AG04449 (cell line): ENCODE measurements at regions not wholly inside any gene's neighbourhood (a gene's known extent, or its start where the extent isn't known, plus 50 kb on each side); places are given as distances from the start of the nearest gene placed in this dataset.
"Not testable (repeated sequence)": the region's sequence is repeated elsewhere in the genome, so short reads cannot be mapped to it uniquely, and the experiment has no call there.

ENCODE experiments used
- CTCF ChIA-PET: fragments of 350-600 bp; formaldehyde crosslinking; extraction: SDS; loops from one replicate; lab custom pipeline; 2021; ENCODE audit warnings: antibody characterized with exemption; lab: Yijun Ruan, JAX
- POLR2A ChIA-PET: fragments of 400-600, 350-600 bp; formaldehyde crosslinking; extraction: SDS; loops from one replicate; lab custom pipeline; 2020; ENCODE audit warnings: antibody characterized with exemption, inconsistent platforms; lab: Yijun Ruan, JAX
- DNase-seq: peaks from one replicate; pipeline ENCODE4 v3.0.0-alpha.2; 2010; ENCODE audit warnings: low read depth, low spot score
- H3K4me3 ChIP-seq: 2 replicates; pipeline ENCODE4 v1.5.1; 2011; ENCODE audit warnings: low read depth, mild to moderate bottlenecking, control low read depth, low read length

DNA sequence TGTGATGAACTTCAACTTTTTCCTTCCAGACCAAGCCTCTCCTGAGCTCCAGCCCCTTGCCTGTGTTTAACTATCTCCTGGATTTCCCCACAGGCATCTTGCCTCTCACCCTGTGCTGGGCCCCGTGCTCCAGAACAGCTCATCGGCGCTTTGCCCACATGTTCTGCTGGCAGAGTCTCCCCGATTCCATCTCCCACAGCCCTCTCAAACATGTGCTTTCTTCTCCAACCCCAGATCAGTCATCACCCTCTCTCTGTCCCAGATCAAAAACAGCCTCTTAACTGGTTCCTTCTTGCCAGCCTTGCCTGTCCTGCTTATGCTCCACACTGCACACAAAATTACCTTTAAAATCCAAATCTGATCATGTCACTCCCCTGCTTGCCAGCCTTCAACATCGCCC lies 1959.3 kb downstream of the FOXD4L5 start:
- not testable (repeated sequence) for DNase-seq

DNA sequence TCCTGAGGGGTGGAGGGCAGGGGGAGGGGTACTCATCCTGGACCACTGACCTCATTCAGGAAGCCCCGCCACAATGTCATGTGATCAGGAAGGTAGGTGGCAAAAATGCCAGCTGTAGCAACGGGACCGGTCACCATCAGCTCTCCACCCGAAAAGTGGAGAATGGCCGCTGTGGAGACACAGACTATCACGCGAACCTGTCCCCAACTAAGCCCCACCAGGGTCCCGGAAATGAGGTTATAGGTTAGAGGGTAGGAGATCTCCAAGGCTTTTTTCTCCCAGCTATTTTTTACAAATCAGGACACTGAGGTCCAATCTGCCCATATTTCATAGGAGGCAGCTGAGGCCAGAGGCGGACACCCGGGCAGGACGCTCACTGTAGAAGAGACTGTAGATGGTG lies 1966.9 kb downstream of the FOXD4L5 start:
- CTCF ChIA-PET, POLR2A ChIA-PET, DNase-seq, H3K4me3 ChIP-seq: not testable (repeated sequence)

More for the DNA sequence above, 1959.3 kb downstream of the FOXD4L5 start:
- H3K4me3 ChIP-seq, POLR2A ChIA-PET, CTCF ChIA-PET: not testable (repeated sequence)

DNA sequence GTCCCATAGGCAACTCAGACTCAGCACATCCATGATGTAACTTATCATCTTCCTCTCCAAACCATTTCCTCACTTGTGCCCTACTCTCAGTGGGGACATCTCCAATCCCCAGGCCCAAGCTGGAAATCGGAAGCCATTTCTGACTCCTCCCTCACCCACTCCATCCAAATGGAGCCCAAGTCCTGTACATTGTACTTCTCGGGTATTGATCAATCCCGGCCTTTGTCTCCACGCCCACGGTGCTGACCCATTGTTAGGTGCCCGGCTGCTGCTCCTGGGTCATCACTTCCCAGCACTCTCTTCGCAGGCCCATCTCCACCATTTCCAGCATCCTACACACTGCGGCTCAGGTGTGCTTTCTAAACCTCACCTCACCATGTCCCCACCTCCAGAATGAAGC lies 1969.6 kb downstream of the FOXD4L5 start:
- H3K4me3 ChIP-seq, CTCF ChIA-PET, DNase-seq, POLR2A ChIA-PET: not testable (repeated sequence)

DNA sequence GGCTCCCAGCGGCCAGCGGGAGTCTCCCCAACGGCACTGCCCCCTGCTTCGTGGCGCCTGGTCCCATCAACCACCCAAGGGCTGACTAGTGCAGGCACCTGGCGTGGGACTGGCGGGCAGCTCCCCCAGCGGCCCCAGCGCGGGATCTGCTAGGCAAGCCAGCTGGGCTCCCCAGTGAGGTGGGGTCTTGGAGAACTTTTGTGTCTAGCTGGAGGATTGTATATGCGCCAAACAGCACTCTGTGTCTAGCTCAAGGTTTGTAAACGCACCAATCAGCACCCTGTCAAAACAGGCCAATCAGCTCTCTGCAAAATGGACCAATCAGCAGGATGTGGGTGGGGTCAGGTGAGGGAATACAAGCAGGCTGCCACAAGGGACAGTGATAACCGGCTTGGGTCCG lies 1988.2 kb downstream of the FOXD4L5 start:
- DNase-seq, H3K4me3 ChIP-seq, POLR2A ChIA-PET, CTCF ChIA-PET: not testable (repeated sequence)

DNA sequence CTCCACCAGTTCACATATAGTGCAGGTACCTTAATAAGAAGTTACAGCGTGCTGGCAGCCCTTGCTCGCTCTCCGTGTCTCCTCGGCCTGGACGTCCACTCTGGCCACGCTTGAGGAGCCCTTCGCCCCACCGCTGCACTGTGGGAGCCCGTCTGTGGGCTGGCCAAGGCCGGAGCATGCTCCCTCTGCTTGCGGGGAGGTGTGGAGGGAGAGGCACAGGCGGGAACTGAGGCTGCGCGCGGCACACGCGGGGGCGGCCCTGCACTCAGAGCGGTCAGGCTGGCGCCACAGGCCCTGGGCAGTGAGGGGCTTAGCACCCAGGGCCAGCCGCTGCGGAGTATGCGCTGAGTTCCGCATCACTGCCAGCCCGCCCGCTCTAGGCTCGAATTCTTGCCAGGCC lies 1988.6 kb downstream of the FOXD4L5 start:
- CTCF ChIA-PET, H3K4me3 ChIP-seq, DNase-seq, POLR2A ChIA-PET: not testable (repeated sequence)

DNA sequence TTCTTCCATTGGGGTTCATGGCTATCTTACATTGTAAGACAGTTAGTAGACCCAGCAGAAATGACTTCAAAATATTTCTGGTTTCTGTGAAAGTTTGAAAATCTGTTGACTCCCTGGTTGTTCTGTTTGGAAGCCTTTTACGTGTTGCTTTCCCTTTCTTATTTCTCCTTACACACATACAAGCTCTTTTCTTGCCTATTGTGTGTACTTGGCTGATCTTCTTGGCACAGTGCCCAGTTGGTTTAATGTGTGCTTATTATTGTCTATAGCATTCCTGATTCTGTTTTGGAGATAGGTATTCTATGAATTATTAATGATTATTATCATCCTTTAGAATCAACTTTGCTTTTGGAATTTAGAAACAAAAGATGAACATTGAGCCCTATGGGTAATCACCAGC lies 1995.0 kb downstream of the FOXD4L5 start:
- POLR2A ChIA-PET, DNase-seq, CTCF ChIA-PET, H3K4me3 ChIP-seq: not testable (repeated sequence)
